ENCODE measurements at regions not wholly inside any gene's neighbourhood (a gene's known extent, or its start where the extent isn't known, plus 50 kb on each side); places are given as distances from the start of the nearest gene placed in this dataset.

- peak; percentile 4 to 32 (median 5) for DNase-seq
Observed at GRCh38 chr6:106918115-106918514, 56.4 kb downstream of the CD24 start.

- DNase-seq = no peak
Observed at GRCh38 chr6:106916891-106917290, 57.6 kb downstream of the CD24 start.

DNA sequence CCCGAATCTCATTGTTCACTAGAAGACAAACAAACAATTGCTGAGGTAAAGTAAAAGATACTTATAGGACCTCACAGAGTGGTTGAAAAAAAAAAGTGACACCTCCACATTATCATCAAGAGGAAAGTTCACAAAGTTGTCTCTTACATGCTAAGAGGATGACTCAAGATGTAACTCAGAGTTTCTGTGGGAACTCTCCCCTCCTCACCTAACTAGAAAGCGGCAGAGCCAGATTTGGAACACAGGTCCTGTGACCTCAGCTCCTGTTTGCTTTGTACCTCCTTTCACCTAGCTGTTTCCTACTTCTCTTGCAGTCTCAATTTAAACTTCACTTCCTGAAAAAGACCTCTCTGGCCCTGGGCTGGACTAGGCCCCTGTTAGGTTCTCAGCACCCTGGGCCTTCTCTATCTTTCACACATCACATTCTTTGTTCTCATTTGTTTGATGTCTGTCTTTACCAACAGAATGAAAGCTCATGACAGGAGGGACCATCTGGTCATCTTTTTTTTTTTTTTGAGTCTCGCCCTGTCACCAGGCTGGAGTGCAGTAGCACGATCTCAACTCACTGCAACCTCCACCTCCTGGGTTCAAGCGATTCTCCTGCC is 60.8 kb downstream of the CD24 start:
- DNase-seq = no peak

DNA sequence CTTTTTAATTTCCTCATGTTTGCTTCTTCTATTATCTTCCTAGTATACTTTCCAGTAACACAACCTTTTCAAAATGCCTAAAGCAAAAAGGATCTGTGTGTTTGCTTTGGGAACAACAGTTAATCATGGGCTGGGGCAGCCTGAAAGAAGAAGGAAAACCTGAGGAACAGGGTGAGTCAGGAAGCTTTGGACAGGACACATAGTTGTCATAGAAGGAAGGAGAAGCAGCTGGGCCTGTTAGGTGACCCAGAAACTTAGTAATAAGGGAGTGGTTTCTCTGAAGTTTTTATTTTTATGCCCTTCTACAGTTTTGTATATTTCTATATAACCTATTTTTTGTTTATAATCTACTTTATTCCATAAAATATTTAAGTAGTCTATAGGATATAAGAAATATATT is 61.4 kb downstream of the CD24 start:
- DNase-seq = no peak

GRCh38 chr6:106912091-106912490 is 62.4 kb downstream of the CD24 start:
- no peak for DNase-seq

- DNase-seq = no peak
Observed at GRCh38 chr6:106910999-106911949, 63.3 kb downstream of the CD24 start.

DNA sequence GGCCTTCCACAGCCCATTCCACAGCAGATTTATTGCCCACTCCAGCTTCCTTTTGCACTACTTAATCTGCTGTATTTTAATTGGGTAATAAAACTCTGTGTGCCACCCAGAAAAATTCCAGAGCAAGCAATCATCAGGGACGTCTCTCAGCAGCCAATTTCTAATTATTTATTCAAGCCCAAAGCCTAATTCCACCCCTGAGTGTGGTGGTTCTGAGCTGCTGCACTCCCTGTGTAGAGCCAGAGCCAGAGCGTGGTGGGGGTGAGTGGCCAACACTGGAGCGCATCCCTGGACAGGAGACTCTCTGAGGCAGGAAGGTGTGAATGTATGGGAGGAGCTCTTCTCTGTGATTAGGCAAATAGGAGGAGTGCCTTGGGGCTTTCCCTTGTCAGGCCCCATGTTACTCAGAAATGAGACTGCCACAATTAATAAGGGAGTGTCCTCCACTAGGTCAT is 66.1 kb downstream of the CD24 start:
- DNase-seq = no peak

GRCh38 chr6:106907754-106908153 is 66.8 kb downstream of the CD24 start:
- DNase-seq = no peak

- DNase-seq = no peak
Observed at GRCh38 chr6:106906232-106906631, 68.3 kb downstream of the CD24 start.

- DNase-seq = no peak
Observed at GRCh38 chr6:106903299-106903698, 71.2 kb downstream of the CD24 start.

- no peak for DNase-seq
Observed at GRCh38 chr6:106901062-106901461, 73.5 kb downstream of the CD24 start.

DNA sequence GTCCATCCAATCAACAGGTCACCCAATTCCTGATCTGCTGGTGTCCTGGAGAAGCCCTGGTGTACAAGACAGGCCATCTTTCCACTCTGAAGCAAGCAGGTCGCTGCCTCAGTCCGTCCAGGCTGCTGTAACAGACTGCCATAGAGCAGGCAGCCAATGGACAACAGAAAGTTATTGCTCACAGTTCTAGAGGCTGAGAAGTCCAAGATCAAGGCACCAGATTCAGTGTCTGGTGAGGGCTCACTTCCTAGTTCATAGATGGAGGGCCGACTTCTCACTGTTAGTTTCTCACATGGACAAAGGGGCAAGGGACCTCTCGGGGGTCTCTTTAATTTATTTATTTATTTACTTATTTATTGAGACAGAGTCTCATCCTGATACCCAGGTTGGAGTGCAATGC is 74.8 kb downstream of the CD24 start:
- DNase-seq = no peak

- no peak for DNase-seq
Observed at GRCh38 chr6:106897580-106897979, 76.9 kb downstream of the CD24 start.

DNA sequence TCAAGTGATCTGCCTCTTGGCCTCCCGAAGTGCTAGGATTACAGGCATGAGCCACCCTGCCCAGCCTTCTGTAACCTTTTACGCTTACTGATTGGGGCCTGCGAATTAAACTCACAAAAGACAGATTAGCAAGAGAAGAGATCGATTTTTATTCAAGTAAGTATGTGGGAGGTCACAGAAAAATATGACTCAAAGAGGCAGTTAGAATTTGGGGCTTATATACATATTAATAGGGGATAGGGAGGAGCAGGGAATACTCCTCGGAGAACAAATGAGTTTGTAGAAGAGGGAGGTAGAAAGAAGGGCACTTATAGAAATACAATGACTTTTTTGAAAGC is 78.9 kb downstream of the CD24 start:
- DNase-seq = no peak

GRCh38 chr6:106894978-106895702 is 79.4 kb downstream of the CD24 start:
- DNase-seq = no peak

- DNase-seq = no peak
Observed at GRCh38 chr6:106892186-106892585, 82.3 kb downstream of the CD24 start.

GRCh38 chr6:106890447-106890846 is 84.1 kb downstream of the CD24 start:
- DNase-seq = no peak

GRCh38 chr6:106889692-106890091 is 84.8 kb downstream of the CD24 start:
- no peak for DNase-seq

GRCh38 chr6:106886922-106887797 is 87.4 kb downstream of the CD24 start:
- peak in 1 of 3 donors; percentile 5 for DNase-seq

DNA sequence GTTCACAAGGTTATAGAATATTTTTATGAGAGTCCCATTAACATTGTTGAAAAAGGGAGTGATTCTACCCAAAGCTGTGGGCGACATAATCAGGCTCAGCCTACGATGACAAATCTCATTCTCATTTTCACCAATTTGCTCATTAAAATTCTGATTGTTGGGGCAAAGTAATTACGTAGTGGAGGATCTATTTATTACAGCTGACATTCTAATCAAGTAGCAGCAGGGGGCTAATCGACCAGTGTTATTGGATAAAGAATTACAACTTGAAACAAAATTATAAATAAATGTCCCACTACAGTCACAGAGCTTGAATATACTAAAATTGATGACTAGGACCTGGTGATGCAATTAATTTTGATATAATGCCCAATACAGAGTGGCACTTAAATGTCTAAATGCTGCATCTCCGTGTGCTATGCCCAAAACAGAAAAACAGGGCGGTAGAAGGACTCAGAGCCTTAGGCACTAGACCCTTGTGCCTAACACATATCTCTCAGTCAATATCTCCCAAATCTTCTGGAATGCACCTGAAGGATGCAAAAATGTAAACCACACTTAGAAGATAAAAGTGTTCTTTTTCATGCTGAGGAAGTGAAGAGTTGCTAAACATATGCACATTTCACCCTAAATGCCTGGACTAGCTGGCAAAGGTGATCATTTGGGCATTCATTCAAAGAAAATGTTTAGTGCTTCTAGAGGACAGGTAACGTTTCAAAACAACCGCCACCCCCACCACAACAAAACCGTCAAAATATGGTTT is 88.3 kb downstream of the CD24 start:
- DNase-seq = no peak

DNA sequence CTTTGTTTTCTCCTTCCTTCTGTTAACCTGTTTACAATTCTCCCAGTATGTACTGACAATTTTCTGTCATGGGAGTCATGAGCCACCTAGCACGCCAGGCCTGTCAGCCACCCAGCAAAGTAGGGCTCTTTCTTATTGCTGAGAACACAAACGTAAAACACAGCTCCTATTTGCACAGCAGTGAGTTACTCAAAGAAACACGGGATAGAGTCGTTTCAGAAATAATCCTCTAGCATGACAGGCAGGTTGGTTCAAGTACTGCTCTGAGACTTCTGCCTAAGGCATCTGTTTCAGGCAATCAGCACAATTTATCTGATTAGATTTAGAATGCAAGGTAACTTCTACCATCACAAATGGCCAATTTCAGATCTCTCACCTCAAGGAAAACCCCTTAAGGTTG is 88.8 kb downstream of the CD24 start:
- DNase-seq = no peak

All from muscle of back (tissue), 3 donors.